ENCODE measurements at regions not wholly inside any gene's neighbourhood (a gene's known extent, or its start where the extent isn't known, plus 50 kb on each side); places are given as distances from the start of the nearest gene placed in this dataset.

GRCh38 chr15:35909414-35909813, 363.4 kb upstream of the DPH6 start:
- Histone ChIP-seq H2BK15ac (ENCODE audit: low read depth, low read length) (no peak overlapping the region), H3K4ac (ENCODE audit: low read depth, low read length) (no peak overlapping the region), H3K9me1 (ENCODE audit: insufficient read depth, low read length) (no peaks in the 10 kb centered on the region), H3K9me3 (ENCODE audit: control insufficient read depth, insufficient read depth, low read length) (no peaks in the 10 kb centered on the region), H2AK5ac (ENCODE audit: low read depth, low read length) (no peak overlapping the region), H3K27ac (ENCODE audit: insufficient read depth, low read length) (no peak overlapping the region), H2AFZ (replicated peaks; ENCODE audit: low read length, poor library complexity) (no peak overlapping the region), H4K5ac (ENCODE audit: low read depth, low read length) (no peak overlapping the region), H2BK20ac (ENCODE audit: low read depth, low read length) (no peak overlapping the region), H3K79me1 (ENCODE audit: low read depth in 1 of 2, low read length in 2 of 2) (no peaks in the 10 kb centered on the region), H4K20me1 (ENCODE audit: insufficient read depth, low read length) (no peaks in the 10 kb centered on the region), H3K4me2 (ENCODE audit: low read depth, low read length) (no peak overlapping the region), H2AK9ac (replicated peaks; ENCODE audit: low read depth, low read length, poor library complexity) (no peak overlapping the region), H3K36me3 (ENCODE audit: control insufficient read depth, insufficient read depth, low read length) (no peaks in the 10 kb centered on the region), H2BK120ac (ENCODE audit: low read depth, low read length) (no peak overlapping the region), H3K23ac (ENCODE audit: low read depth, low read length) (no peak overlapping the region), H3K27me3 (ENCODE audit: control insufficient read depth, insufficient read depth, low read length) (no peaks in the 10 kb centered on the region), H3K18ac (ENCODE audit: low read depth, low read length) (no peak overlapping the region), H4K8ac (ENCODE audit: low read depth in 2 of 2, low read length in 2 of 2) (no peak overlapping the region), H4K91ac (ENCODE audit: insufficient read depth, low read depth, low read length) (no peak overlapping the region), H3K9ac (ENCODE audit: low read depth, low read length) (no peak overlapping the region), H3K14ac (replicated peaks; ENCODE audit: low read depth, low read length) (no peak overlapping the region), H2BK5ac (ENCODE audit: low read depth, low read length, poor library complexity, severe bottlenecking) (no peak overlapping the region), H3K4me3 (ENCODE audit: insufficient read depth, low read depth, low read length) (no peak overlapping the region), H3K56ac (ENCODE audit: extremely low read depth, insufficient read depth, low read length) (no peak overlapping the region), H3K4me1 (ENCODE audit: control insufficient read depth, insufficient read depth, low read length) (no peaks in the 10 kb centered on the region)
- ChIA-PET CTCF (no interaction called here), POLR2A (ENCODE audit: unreplicated experiment) (no interaction called here)
- BruUV-seq (replicated peaks): no TSS peak
- intact Hi-C loops (cut with micrococcal nuclease): loop anchor here (10.0 kb wide), 1 partner anchor 385 kb away; no protein-coding TSS in a partner anchor
- dilution Hi-C loops (cut with HindIII; ENCODE audit: low sequenced_read_pairs, unreplicated experiment): no loop called here
- ATAC-seq (ENCODE audit: low read depth) (no peak), DNase-seq (no peak)
- in situ Hi-C loops (cut with MboI; ENCODE audit: low sequenced_read_pairs): no loop called here
- TF ChIP-seq CHD1 (IDR thresholded peaks at IDR 0.05; ENCODE audit: low read depth, low read length): no peak
- no peak for TF ChIP-seq RFX5 (IDR thresholded peaks at IDR 0.05; ENCODE audit: low read depth, low read length)
- no peak for TF ChIP-seq NFE2L2 (IDR thresholded peaks at IDR 0.05; ENCODE audit: low read depth, low read length)
- TF ChIP-seq MAFK (IDR thresholded peaks at IDR 0.05; ENCODE audit: low read depth, low read length): no peak
- TF ChIP-seq RCOR1 (IDR thresholded peaks at IDR 0.05; ENCODE audit: insufficient replicate concordance, low read length): no peak
- TF ChIP-seq MAZ (IDR thresholded peaks at IDR 0.05; ENCODE audit: borderline replicate concordance, low read depth, low read length): no peak
- no CpG with 5 or more reads among the region's 3 CpGs for WGBS, 2 experiments (ENCODE audit: extremely low coverage in 2 of 2, insufficient read length in 1 of 2)

All from IMR-90 (cell line).